Upper lobe of left lung (tissue), 6 donors: ENCODE measurements at regions not wholly inside any gene's neighbourhood (a gene's known extent, or its start where the extent isn't known, plus 50 kb on each side); places are given as distances from the start of the nearest gene placed in this dataset.
A peak's percentile ranks its signal among the peaks of the same experiment; 100 is the strongest.

Experiments
- ATAC-seq, 2 donors: fragments of 200-7000 bp; cut with Tn5 transposase; one replicate each; pipeline ENCODE4 v1.9.1; 2022; ENCODE audit warnings: mild to moderate bottlenecking in 2 of 2, moderate library complexity in 2 of 2; ENCODE audit not compliant: low FRiP score in 2 of 2
- DNase-seq, 2 donors: peaks; one replicate each; pipeline ENCODE4 v3.0.0-alpha.2; 2019 to 2020
- H3K27ac ChIP-seq, 4 donors: fragments of 200-600 bp; sonication (generic); one replicate each; pipeline ENCODE4 v1.5.1; 2016 to 2019
- H3K27me3 ChIP-seq, 4 donors: fragments of 200-600 bp; sonication (generic); one replicate each; pipeline ENCODE4 v1.5.1; 2017 to 2019
- H3K36me3 ChIP-seq, 4 donors: fragments of 200-600 bp; sonication (generic); one replicate each; pipeline ENCODE4 v1.5.1; 2016 to 2019
- H3K4me1 ChIP-seq, 4 donors: fragments of 200-600 bp; sonication (generic); one replicate each; pipeline ENCODE4 v1.5.1; 2018 to 2019
- H3K4me3 ChIP-seq, 4 donors: fragments of 200-600 bp; sonication (generic); one replicate each; pipeline ENCODE4 v1.5.1; 2017 to 2019; ENCODE audit warnings: mild to moderate bottlenecking in 2 of 4, moderate library complexity in 1 of 4
- H3K9me3 ChIP-seq, 4 donors: fragments of 200-600 bp; sonication (generic); one replicate each; pipeline ENCODE4 v1.5.1; 2018 to 2019
- EP300 ChIP-seq, 4 donors: sonication (generic); formaldehyde crosslinking; IDR thresholded peaks; one replicate each; pipeline ENCODE4 v1.5.1; 2017; ENCODE audit warnings: antibody characterized with exemption in 4 of 4, control low read depth in 2 of 4
- POLR2A ChIP-seq, 4 donors: fragments of 450-650 bp; IDR thresholded peaks; one replicate each; pipeline ENCODE4 v1.5.1; 2016 to 2017; ENCODE audit warnings: antibody characterized with exemption in 4 of 4, mild to moderate bottlenecking in 2 of 4
- POLR2AphosphoS5 ChIP-seq, 2 donors: sonication (generic); formaldehyde crosslinking; IDR thresholded peaks; one replicate each; pipeline ENCODE4 v1.5.1; 2017; ENCODE audit warnings: antibody characterized with exemption in 2 of 2
- WGBS, 2 donors: methylation state at CpG; one replicate each; pipeline ENCODE4 v1.1.5; 2017 to 2018; 5-methylcytosine and 5-hydroxymethylcytosine counted together
- TF ChIP-seq, protein P1 (sequence below), 6 experiments: fragments of 450-650 bp in 4 of 6; fragments of 200-600 bp in 2 of 6; sonication (generic) in 2 of 6; IDR thresholded peaks; one replicate each; pipeline ENCODE4 v1.5.1; 2016 to 2019; ENCODE audit warnings: antibody characterized with exemption in 6 of 6
- donor health status: DM: no; HTN: no; CAD: no; lungs with moderate emphysema.
- donor health status: DM: no; HTN: yes; CAD: no; lungs with severe emphysema.

DNA sequence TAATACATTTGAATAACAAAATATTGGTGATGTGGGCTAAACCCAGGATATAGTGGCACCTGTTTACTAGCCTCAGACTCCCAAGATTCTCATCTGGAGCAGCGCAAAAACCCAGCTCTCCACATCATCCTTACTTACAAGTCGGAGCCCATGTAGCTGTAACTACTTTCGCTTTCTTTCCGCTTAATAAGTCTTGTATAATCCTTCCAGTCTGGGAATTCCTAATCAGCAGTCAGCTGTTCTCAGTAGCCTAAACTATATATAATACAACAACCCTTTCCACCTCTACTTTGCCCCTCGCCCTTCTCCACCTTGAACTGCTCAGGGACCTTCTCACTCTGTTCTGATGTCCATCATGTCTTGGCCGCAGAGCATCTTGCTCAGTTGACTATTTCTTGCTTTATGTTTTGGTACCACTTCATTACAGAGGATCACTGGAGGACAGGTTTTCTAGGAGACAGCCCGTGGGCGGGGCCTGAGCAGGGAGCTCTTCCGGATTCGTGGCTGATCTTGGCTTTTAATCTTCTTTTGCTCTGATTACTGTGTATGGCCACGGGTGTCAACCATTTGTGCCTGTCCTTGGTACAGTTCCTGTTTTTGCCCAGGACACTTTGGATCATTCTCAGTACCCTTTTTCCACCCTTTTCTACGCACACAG is 119.9 kb upstream of the SERTAD2 start:
- H3K27me3 ChIP-seq: no peaks in the 10 kb centered on the region
- H3K9me3 ChIP-seq: no peaks in the 10 kb centered on the region
- no peaks in the 10 kb centered on the region for H3K36me3 ChIP-seq
- H3K27ac ChIP-seq: no peak overlapping the region
- TF ChIP-seq POLR2AphosphoS5 (IDR thresholded peaks at IDR 0.05) (no peak), EP300 (IDR thresholded peaks at IDR 0.05) (no peak), POLR2A (IDR thresholded peaks at IDR 0.05) (no peak)
- TF ChIP-seq, protein P1, sequence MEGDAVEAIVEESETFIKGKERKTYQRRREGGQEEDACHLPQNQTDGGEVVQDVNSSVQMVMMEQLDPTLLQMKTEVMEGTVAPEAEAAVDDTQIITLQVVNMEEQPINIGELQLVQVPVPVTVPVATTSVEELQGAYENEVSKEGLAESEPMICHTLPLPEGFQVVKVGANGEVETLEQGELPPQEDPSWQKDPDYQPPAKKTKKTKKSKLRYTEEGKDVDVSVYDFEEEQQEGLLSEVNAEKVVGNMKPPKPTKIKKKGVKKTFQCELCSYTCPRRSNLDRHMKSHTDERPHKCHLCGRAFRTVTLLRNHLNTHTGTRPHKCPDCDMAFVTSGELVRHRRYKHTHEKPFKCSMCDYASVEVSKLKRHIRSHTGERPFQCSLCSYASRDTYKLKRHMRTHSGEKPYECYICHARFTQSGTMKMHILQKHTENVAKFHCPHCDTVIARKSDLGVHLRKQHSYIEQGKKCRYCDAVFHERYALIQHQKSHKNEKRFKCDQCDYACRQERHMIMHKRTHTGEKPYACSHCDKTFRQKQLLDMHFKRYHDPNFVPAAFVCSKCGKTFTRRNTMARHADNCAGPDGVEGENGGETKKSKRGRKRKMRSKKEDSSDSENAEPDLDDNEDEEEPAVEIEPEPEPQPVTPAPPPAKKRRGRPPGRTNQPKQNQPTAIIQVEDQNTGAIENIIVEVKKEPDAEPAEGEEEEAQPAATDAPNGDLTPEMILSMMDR (IDR thresholded peaks at IDR 0.05): no peak
- DNase-seq: no peak
- peaks cover 2 to 7% (median 5%) of the 10 kb centered on the region in 4 donors for H3K4me1 ChIP-seq
- no peak overlapping the region for H3K4me3 ChIP-seq
- 88 to 91% methylated on average over 12 of the region's 12 CpGs for WGBS, 2 donors
- ATAC-seq: peak in 1 of 2 donors; percentile 9

DNA sequence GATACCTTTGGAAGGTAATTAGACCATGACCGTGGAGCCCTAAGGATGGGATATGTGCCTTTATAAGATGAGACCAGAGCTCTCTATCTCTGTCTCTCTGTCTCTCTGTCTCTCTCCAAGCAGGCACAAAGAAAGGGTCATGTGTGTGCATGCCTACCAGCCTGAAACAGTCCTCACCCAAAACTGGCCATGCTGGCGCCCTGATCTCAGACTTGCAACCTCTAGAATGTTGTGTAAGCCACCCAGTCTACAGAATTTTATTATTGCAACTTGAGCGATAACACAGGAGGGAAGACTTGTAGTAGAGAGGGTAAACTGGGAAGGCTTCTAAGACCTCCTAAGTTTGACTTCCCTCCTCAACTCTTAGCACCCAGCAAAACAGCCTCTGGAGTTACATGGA is 124.1 kb upstream of the SERTAD2 start:
- H3K4me1 ChIP-seq: peaks cover 0 to 7% (median 2%) of the 10 kb centered on the region in 4 donors
- H3K27me3 ChIP-seq: no peaks in the 10 kb centered on the region
- no peak for DNase-seq
- ATAC-seq: no peak
- TF ChIP-seq POLR2AphosphoS5 (IDR thresholded peaks at IDR 0.05): no peak
- no peak for TF ChIP-seq POLR2A (IDR thresholded peaks at IDR 0.05)
- TF ChIP-seq EP300 (IDR thresholded peaks at IDR 0.05): no peak
- TF ChIP-seq, protein P1 (IDR thresholded peaks at IDR 0.05): no peak
- H3K36me3 ChIP-seq: no peaks in the 10 kb centered on the region
- H3K4me3 ChIP-seq: no peak overlapping the region
- 94 to 96% methylated on average over 3 of the region's 3 CpGs for WGBS, 2 donors
- H3K27ac ChIP-seq: no peak overlapping the region
- no peaks in the 10 kb centered on the region for H3K9me3 ChIP-seq

DNA sequence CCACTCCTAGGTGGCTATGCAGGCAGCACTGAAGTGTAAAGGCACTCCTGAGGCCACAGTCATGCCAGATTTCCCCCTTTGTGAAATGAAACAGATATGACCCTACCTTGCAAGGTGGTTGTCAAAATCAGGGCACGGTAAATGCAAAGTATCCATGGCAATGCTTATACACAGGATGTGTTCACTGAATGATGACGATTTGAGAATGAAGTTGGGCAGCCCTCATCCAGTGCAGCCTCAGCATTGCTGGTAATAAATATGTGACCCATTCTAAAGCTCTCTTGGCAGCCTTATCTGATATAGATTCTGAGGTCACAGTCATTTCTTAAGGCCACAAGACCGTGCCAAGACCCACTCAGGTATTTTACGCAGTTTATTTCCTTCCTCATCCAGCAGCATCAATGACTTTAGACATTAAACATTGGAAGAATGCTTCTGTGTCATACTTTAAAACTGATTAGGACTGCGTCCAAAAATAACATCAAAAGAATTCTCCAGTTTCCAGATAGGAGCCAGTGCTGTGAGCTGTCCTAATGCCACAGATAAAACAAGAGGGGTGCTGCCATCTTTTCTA is 125.5 kb upstream of the SERTAD2 start:
- WGBS, 2 donors: 31 to 32% methylated on average over 5 of the region's 5 CpGs
- Histone ChIP-seq H3K4me1 (peaks cover 0 to 7% (median 2%) of the 10 kb centered on the region in 4 donors), H3K27ac (no peak overlapping the region), H3K4me3 (no peak overlapping the region), H3K27me3 (no peaks in the 10 kb centered on the region), H3K36me3 (no peaks in the 10 kb centered on the region), H3K9me3 (no peaks in the 10 kb centered on the region)
- no peak for ATAC-seq
- no peak for DNase-seq
- no peak for TF ChIP-seq EP300 (IDR thresholded peaks at IDR 0.05)

DNA sequence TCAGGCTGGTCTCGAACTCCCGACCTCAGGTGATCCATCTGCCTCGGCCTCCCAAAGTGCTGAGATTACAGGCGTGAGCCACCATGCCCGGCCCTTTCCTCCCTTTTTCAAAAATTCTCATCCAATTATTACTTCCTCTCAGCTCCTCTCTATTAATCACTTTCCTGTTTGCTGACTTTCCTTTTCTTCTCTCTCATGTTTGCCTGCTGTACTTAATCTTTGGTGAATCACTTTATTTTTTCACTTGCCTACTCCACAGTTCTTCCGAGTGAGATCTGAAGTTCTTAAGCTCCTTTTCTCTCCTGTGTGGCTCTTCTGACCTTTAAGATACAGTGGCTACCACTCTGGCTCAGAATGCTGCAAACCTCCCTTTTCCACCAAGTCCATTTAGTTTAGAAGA is 126.3 kb upstream of the SERTAD2 start:
- ATAC-seq (no peak), DNase-seq (no peak)
- H3K27me3 ChIP-seq: no peaks in the 10 kb centered on the region
- no peaks in the 10 kb centered on the region for H3K9me3 ChIP-seq
- WGBS, 2 donors: 81 to 83% methylated on average over 6 of the region's 6 CpGs
- H3K27ac ChIP-seq: no peak overlapping the region
- H3K4me1 ChIP-seq: peaks cover 0 to 7% (median 2%) of the 10 kb centered on the region in 4 donors
- no peak overlapping the region for H3K4me3 ChIP-seq
- no peaks in the 10 kb centered on the region for H3K36me3 ChIP-seq
- TF ChIP-seq, protein P1 (IDR thresholded peaks at IDR 0.05): no peak
- no peak for TF ChIP-seq POLR2A (IDR thresholded peaks at IDR 0.05)
- no peak for TF ChIP-seq POLR2AphosphoS5 (IDR thresholded peaks at IDR 0.05)

DNA sequence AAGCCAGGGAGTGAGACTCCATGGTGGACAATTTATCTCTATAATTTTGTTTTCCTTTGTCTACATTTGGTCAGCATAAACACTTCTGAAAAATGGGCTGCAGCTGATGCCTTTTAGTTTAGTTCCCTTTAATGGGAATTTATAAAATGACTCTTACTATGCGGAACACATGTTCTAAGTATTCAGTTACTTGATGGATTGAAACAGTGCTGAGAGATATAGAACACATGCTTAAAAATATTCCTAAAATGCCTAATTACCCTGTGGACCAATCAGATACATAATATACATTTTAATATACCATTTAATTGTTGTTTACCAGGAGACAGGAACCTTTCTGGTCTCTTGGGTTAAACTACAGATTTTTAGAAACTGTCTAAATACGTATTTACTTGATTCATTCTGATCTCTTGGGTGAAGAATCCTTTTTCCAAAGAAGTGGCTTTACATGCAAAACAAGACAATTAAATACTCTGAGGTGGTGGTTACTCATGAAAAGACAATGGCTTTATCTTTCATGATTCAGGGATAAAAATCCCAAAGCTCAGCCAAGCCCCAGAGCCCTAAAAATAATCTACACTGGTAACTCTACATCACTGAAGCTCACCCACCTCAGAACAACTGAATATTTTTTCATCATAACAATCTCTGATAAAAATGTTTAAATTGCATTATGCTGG is 128.1 kb upstream of the SERTAD2 start:
- Histone ChIP-seq H3K9me3 (no peaks in the 10 kb centered on the region), H3K36me3 (no peaks in the 10 kb centered on the region), H3K27ac (no peak overlapping the region), H3K4me1 (peaks cover 0 to 7% (median 2%) of the 10 kb centered on the region in 4 donors), H3K27me3 (no peaks in the 10 kb centered on the region), H3K4me3 (no peak overlapping the region)
- WGBS, 2 donors: 91 to 95% methylated on average over 2 of the region's 2 CpGs
- no peak for ATAC-seq
- TF ChIP-seq EP300 (IDR thresholded peaks at IDR 0.05) (no peak), POLR2A (IDR thresholded peaks at IDR 0.05) (no peak)
- TF ChIP-seq, protein P1 (IDR thresholded peaks at IDR 0.05): no peak
- no peak for DNase-seq
